ENCODE measurements at regions not wholly inside any gene's neighbourhood (a gene's known extent, or its start where the extent isn't known, plus 50 kb on each side); places are given as distances from the start of the nearest gene placed in this dataset.
A peak's percentile ranks its signal among the peaks of the same experiment; 100 is the strongest.

GRCh38 chr15:79179597-79179996, 89.0 kb upstream of the RASGRF1 start:
- H3K4me3 ChIP-seq (replicated peaks; ENCODE audit: low read depth, low read length): no peak overlapping the region
- DNase-seq (ENCODE audit: extremely low read depth, low read depth): no peak
- TF ChIP-seq CTCF (IDR thresholded peaks at IDR 0.05; ENCODE audit: low read depth, low read length, missing control alignments): no peak

- no peak for DNase-seq (ENCODE audit: extremely low read depth, low read depth)
- no peak overlapping the region for H3K4me3 ChIP-seq (replicated peaks; ENCODE audit: low read depth, low read length)
- TF ChIP-seq CTCF (IDR thresholded peaks at IDR 0.05; ENCODE audit: low read depth, low read length, missing control alignments): no peak
These were observed 88.6 kb upstream of the RASGRF1 start for GRCh38 chr15:79179108-79179561.

GRCh38 chr15:79178594-79178993, 88.0 kb upstream of the RASGRF1 start:
- no peak for DNase-seq (ENCODE audit: extremely low read depth, low read depth)
- H3K4me3 ChIP-seq (replicated peaks; ENCODE audit: low read depth, low read length): no peak overlapping the region
- TF ChIP-seq CTCF (IDR thresholded peaks at IDR 0.05; ENCODE audit: low read depth, low read length, missing control alignments): no peak

GRCh38 chr15:79176151-79176550, 85.6 kb upstream of the RASGRF1 start:
- no peak overlapping the region for H3K4me3 ChIP-seq (replicated peaks; ENCODE audit: low read depth, low read length)
- no peak for TF ChIP-seq CTCF (IDR thresholded peaks at IDR 0.05; ENCODE audit: low read depth, low read length, missing control alignments)
- no peak for DNase-seq (ENCODE audit: extremely low read depth, low read depth)

GRCh38 chr15:79172801-79173460, 82.4 kb upstream of the RASGRF1 start:
- no peak for DNase-seq (ENCODE audit: extremely low read depth, low read depth)
- H3K4me3 ChIP-seq (replicated peaks; ENCODE audit: low read depth, low read length): no peak overlapping the region
- no peak for TF ChIP-seq CTCF (IDR thresholded peaks at IDR 0.05; ENCODE audit: low read depth, low read length, missing control alignments)

GRCh38 chr15:79172032-79172481, 81.5 kb upstream of the RASGRF1 start:
- no peak for DNase-seq (ENCODE audit: extremely low read depth, low read depth)
- peak; percentile 9 for TF ChIP-seq CTCF (IDR thresholded peaks at IDR 0.05; ENCODE audit: low read depth, low read length, missing control alignments)

More at GRCh38 chr15:79172032-79172481, 81.5 kb upstream of the RASGRF1 start:
- no peak overlapping the region for H3K4me3 ChIP-seq (replicated peaks; ENCODE audit: low read depth, low read length)
